Heart left ventricle (tissue), 16 donors: ENCODE measurements at regions not wholly inside any gene's neighbourhood (a gene's known extent, or its start where the extent isn't known, plus 50 kb on each side); places are given as distances from the start of the nearest gene placed in this dataset.

Experiments
- ATAC-seq, 4 donors: fragments of 200-7000 bp; cut with Tn5 transposase; one replicate each; pipeline ENCODE4 v1.9.1; 2020 to 2022; ENCODE audit warnings: moderate library complexity in 4 of 4, mild to moderate bottlenecking in 3 of 4, moderate number of reproducible peaks in 1 of 4
- DNase-seq, 5 donors: peaks; one replicate each; pipeline ENCODE4 v3.0.0-alpha.2; 2020
- H3K27ac ChIP-seq, 12 donors: fragments of 200-600 bp; sonication (generic) in 4 of 12; one replicate each; pipeline versions ENCODE4 v1.5.0 to v1.8.0; 2016 to 2022; ENCODE audit warnings: mild to moderate bottlenecking in 2 of 12
- H3K27me3 ChIP-seq, 9 donors: fragments of 200-600 bp; sonication (generic) in 2 of 9; one replicate each; pipeline versions ENCODE4 v1.5.1 to v1.8.0; 2016 to 2022; ENCODE audit warnings: mild to moderate bottlenecking in 3 of 9
- H3K36me3 ChIP-seq, 9 donors: fragments of 200-600 bp; sonication (generic) in 2 of 9; one replicate each; pipeline versions ENCODE4 v1.5.0 to v1.8.0; 2018 to 2022; ENCODE audit warnings: mild to moderate bottlenecking in 2 of 9
- H3K4me1 ChIP-seq, 12 donors: fragments of 200-600 bp; sonication (generic) in 4 of 12; one replicate each; pipeline versions ENCODE4 v1.5.0 to v1.8.0; 2016 to 2022; ENCODE audit warnings: mild to moderate bottlenecking in 3 of 12
- H3K4me3 ChIP-seq, 12 donors: fragments of 200-600 bp; sonication (generic) in 4 of 12; one replicate each; pipeline versions ENCODE4 v1.5.0 to v1.8.0; 2017 to 2022; ENCODE audit warnings: mild to moderate bottlenecking in 9 of 12, moderate library complexity in 4 of 12
- H3K9me3 ChIP-seq, 12 donors: fragments of 200-600 bp; sonication (generic) in 4 of 12; one replicate each; pipeline versions ENCODE4 v1.5.0 to v1.8.0; 2016 to 2022; ENCODE audit warnings: mild to moderate bottlenecking in 1 of 12
- CTCF ChIP-seq, 12 donors: fragments of 200-600 bp; sonication (generic) in 4 of 12; IDR thresholded peaks; one replicate each; pipeline versions ENCODE4 v1.5.0 to v1.8.0; 2018 to 2022; ENCODE audit warnings: antibody characterized with exemption in 12 of 12, mild to moderate bottlenecking in 5 of 12
- POLR2A ChIP-seq, 2 donors: fragments of 450-650 bp; IDR thresholded peaks; one replicate each; pipeline ENCODE4 v1.6.1; 2017; ENCODE audit warnings: antibody characterized with exemption in 2 of 2, mild to moderate bottlenecking in 2 of 2, moderate library complexity in 2 of 2
- WGBS, 4 donors: extraction: QIAGEN DNeasy Blood & Tissue Kit in 2 of 4; methylation state at CpG; one replicate each; pipeline versions ENCODE4 v1.1.5 to v1.1.7; 2013 to 2018; 5-methylcytosine and 5-hydroxymethylcytosine counted together
- intact Hi-C, 10 donors: fragments of 100-400 bp; cut with DNase I; formaldehyde crosslinking; loops; one replicate each; pipeline versions ENCODE4 v1.11.1 to v1.14.2; 2022
- donor health status: ischemic (EF 13 %, LVEDD 7.1; RV severe dilation, severe dysfunction).
- donor health status: healthy with polysubstance abuse.
- donor health status: DM: no; HTN: yes; CAD: no.
- donor health status: DM: no; HTN: no; CAD: no.
- donor health status: ischemic (EF 25% LVEDD 6.9; RV normal size, moderate dysfunction).
- donor health status: ischemic (EF 25% LVEDD 5.7; RV mildly dilated, moderate dysfunction).
- donor health status: healthy.
- donor health status: DM: yes; HTN: yes; CAD: no.
- donor health status: ischemic (EF 35%, LVEDD 5.7; RV mildly dilated, moderate dysfunction).
- donor health status: nonischemic (EF 11% LVEDD 7.7; RV severe dilation, severe dysfunction).
- donor health status: DM: yes; HTN: yes; CAD: no.
- donor health status: PGD.
- donor health status: ischemic (EF 29% LVEDD 5.4; RV normal size, mild dysfunction).
- donor health status: nonischemic (EF 23%, LVEDD 6.1; RV moderate dilation, normal function).

DNA sequence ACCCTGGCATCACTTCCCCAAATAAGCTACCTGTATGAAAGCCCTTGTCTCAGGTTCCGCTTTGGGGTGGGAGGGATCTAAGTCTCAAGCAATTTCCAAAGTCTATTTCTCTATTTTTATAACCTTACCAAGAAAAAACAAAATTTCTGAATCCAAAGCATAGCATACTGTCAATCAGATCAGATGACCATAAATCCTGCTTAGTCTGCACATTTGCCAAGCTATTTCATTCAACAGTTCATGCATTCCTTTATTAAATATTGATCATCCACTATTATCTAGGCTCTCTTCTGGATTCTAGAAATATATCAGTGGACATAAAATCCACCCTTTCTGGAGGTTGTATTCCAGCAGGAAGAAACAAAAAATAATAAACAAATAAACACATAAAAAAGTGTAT lies 263.5 kb upstream of the USP15 start:
- Histone ChIP-seq H3K27me3 (no peaks in the 10 kb centered on the region), H3K27ac (no peak overlapping the region), H3K36me3 (no peaks in the 10 kb centered on the region), H3K9me3 (no peaks in the 10 kb centered on the region), H3K4me3 (no peak overlapping the region), H3K4me1 (no peaks in the 10 kb centered on the region)
- DNase-seq (no peak), ATAC-seq (no peak)
- intact Hi-C loops = no loop called here
- TF ChIP-seq CTCF (IDR thresholded peaks at IDR 0.05) (no peak), POLR2A (IDR thresholded peaks at IDR 0.05) (no peak)
- WGBS, 4 donors = 93 to 96% (median 94%) methylated on average over 1 of the region's 1 CpG

GRCh38 chr12:61998791-61999190 lies 261.4 kb upstream of the USP15 start:
- whole genome bisulfite sequencing, 4 donors = 20 to 41% (median 27%) methylated on average over 2 of the region's 2 CpGs
- TF ChIP-seq CTCF (IDR thresholded peaks at IDR 0.05) = no peak
- TF ChIP-seq POLR2A (IDR thresholded peaks at IDR 0.05) = no peak
- intact Hi-C loops = no loop called here
- Histone ChIP-seq H3K4me1 (peaks cover 0 to 7% (median 0%) of the 10 kb centered on the region in 12 donors), H3K9me3 (no peaks in the 10 kb centered on the region), H3K4me3 (no peak overlapping the region), H3K27me3 (no peaks in the 10 kb centered on the region), H3K27ac (no peak overlapping the region), H3K36me3 (no peaks in the 10 kb centered on the region)
- ATAC-seq = no peak
- DNase-seq = no peak

GRCh38 chr12:61999311-61999710 lies 260.9 kb upstream of the USP15 start:
- no peak for ATAC-seq
- intact Hi-C loops = no loop called here
- Histone ChIP-seq H3K27ac (no peak overlapping the region), H3K36me3 (no peaks in the 10 kb centered on the region), H3K9me3 (no peaks in the 10 kb centered on the region), H3K4me3 (no peak overlapping the region), H3K27me3 (no peaks in the 10 kb centered on the region), H3K4me1 (peaks cover 0 to 7% (median 0%) of the 10 kb centered on the region in 12 donors)
- no peak for TF ChIP-seq POLR2A (IDR thresholded peaks at IDR 0.05)
- TF ChIP-seq CTCF (IDR thresholded peaks at IDR 0.05) = no peak
- WGBS, 4 donors = 57 to 68% (median 63%) methylated on average over 4 of the region's 4 CpGs
- DNase-seq = no peak

- Histone ChIP-seq H3K36me3 (no peaks in the 10 kb centered on the region), H3K27ac (no peak overlapping the region), H3K9me3 (no peaks in the 10 kb centered on the region), H3K27me3 (no peaks in the 10 kb centered on the region), H3K4me3 (no peak overlapping the region), H3K4me1 (peaks cover 0 to 7% (median 0%) of the 10 kb centered on the region in 12 donors)
- TF ChIP-seq CTCF (IDR thresholded peaks at IDR 0.05) (no peak), POLR2A (IDR thresholded peaks at IDR 0.05) (no peak)
- intact Hi-C loops = no loop called here
- WGBS, 4 donors = 94 to 96% (median 95%) methylated on average over 6 of the region's 6 CpGs
- no peak for ATAC-seq
- no peak for DNase-seq
Measured at GRCh38 chr12:62001424-62001823, 258.8 kb upstream of the USP15 start.
